RWPE1 (cell line): ENCODE measurements at regions not wholly inside any gene's neighbourhood (a gene's known extent, or its start where the extent isn't known, plus 50 kb on each side); places are given as distances from the start of the nearest gene placed in this dataset.

Source experiments
- CTCF ChIA-PET: fragments of 350-600 bp; sonication (Branson Sonifier 250); formaldehyde crosslinking; extraction: SDS; loops from one replicate; lab custom pipeline; 2021; lab: Yijun Ruan, JAX
- POLR2A ChIA-PET: fragments of 400-600 bp; formaldehyde crosslinking; extraction: SDS; loops from one replicate; lab custom pipeline; 2020; ENCODE audit warnings: antibody characterized with exemption; ENCODE audit not compliant: low non-redundant PET; lab: Yijun Ruan, JAX
- DNase-seq: peaks from one replicate; pipeline ENCODE4 v3.0.0; 2012; ENCODE audit warnings: low spot score
- H3K27ac ChIP-seq: fragments of 450-650 bp; 2 replicates; pipeline ENCODE4 v1.5.1; 2017
- TF ChIP-seq, protein P1 (sequence below): fragments of 450-650 bp; conservative IDR thresholded peaks from 2 replicates; pipeline ENCODE4 v1.5.1; 2017; ENCODE audit warnings: low read depth, mild to moderate bottlenecking

DNA sequence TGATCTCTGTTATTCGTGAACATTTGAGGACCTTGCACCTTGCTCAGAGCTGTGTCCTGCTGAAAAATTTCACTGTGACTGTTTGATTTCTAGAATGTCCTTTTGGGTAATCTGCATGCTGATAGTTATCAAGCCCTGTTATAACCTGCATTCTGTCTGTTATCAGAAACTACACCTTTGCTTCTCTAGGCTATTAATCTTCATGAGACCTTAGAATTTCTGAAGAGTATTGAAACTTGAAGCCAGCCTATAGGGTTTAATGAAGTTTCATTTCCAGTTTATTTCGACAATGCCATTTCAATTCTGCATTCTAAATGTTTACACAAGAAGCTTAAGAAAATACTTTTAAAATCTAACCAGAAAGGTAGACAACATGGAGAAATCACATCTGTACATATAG is 856.2 kb downstream of the SORCS1 start:
- ChIA-PET POLR2A (no interaction called here), CTCF (interaction anchor here (0.7 to 1.0 kb wide), 2 partner anchors 12 to 41 kb away, joined by 3 to 5 read pairs; no protein-coding TSS in a partner anchor)
- DNase-seq = no peak
- H3K27ac ChIP-seq = no peak overlapping the region
- TF ChIP-seq, protein P1, sequence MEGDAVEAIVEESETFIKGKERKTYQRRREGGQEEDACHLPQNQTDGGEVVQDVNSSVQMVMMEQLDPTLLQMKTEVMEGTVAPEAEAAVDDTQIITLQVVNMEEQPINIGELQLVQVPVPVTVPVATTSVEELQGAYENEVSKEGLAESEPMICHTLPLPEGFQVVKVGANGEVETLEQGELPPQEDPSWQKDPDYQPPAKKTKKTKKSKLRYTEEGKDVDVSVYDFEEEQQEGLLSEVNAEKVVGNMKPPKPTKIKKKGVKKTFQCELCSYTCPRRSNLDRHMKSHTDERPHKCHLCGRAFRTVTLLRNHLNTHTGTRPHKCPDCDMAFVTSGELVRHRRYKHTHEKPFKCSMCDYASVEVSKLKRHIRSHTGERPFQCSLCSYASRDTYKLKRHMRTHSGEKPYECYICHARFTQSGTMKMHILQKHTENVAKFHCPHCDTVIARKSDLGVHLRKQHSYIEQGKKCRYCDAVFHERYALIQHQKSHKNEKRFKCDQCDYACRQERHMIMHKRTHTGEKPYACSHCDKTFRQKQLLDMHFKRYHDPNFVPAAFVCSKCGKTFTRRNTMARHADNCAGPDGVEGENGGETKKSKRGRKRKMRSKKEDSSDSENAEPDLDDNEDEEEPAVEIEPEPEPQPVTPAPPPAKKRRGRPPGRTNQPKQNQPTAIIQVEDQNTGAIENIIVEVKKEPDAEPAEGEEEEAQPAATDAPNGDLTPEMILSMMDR = no peak

DNA sequence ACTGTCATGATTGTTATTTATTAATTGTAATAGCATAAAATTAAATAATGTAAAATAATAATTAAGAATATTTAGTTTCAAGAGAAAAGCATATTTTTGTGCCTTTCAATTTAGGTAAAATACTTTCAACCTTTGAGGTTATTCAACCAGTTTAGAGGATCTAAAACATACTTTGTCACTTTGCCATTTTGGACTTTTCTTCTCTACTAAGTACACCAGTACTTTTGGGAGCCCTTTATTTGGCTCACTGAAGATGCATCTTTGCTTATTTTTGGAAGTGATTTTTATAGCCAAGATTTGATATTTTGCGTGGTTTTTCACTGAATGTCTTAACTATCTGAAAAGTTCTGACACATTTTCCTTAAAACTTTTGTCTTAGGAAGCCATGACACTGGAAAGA is 860.5 kb downstream of the SORCS1 start:
- CTCF ChIA-PET = no interaction called here

GRCh38 chr10:106302961-106303360 is 861.5 kb downstream of the SORCS1 start:
- POLR2A ChIA-PET = no interaction called here
- no peak overlapping the region for H3K27ac ChIP-seq
- CTCF ChIA-PET = interaction anchor here (0.7 to 0.8 kb wide), 2 partner anchors 7 to 1156 kb away, joined by 3 to 4 read pairs; no protein-coding TSS in a partner anchor
- TF ChIP-seq, protein P1 = no peak
- no peak for DNase-seq

More for the DNA sequence above, 860.5 kb downstream of the SORCS1 start:
- no peak for DNase-seq
- TF ChIP-seq, protein P1 = no peak
- no peak overlapping the region for H3K27ac ChIP-seq
- POLR2A ChIA-PET = no interaction called here

- TF ChIP-seq, protein P1 = no peak
- no peak overlapping the region for H3K27ac ChIP-seq
- DNase-seq = no peak
- ChIA-PET CTCF (no interaction called here), POLR2A (no interaction called here)
Measured at GRCh38 chr10:106301146-106301545, 863.4 kb downstream of the SORCS1 start.

- ChIA-PET POLR2A (no interaction called here), CTCF (no interaction called here)
- TF ChIP-seq, protein P1 = no peak
- no peak for DNase-seq
- no peak overlapping the region for H3K27ac ChIP-seq
Measured at GRCh38 chr10:106296750-106297392, 867.6 kb downstream of the SORCS1 start.

DNA sequence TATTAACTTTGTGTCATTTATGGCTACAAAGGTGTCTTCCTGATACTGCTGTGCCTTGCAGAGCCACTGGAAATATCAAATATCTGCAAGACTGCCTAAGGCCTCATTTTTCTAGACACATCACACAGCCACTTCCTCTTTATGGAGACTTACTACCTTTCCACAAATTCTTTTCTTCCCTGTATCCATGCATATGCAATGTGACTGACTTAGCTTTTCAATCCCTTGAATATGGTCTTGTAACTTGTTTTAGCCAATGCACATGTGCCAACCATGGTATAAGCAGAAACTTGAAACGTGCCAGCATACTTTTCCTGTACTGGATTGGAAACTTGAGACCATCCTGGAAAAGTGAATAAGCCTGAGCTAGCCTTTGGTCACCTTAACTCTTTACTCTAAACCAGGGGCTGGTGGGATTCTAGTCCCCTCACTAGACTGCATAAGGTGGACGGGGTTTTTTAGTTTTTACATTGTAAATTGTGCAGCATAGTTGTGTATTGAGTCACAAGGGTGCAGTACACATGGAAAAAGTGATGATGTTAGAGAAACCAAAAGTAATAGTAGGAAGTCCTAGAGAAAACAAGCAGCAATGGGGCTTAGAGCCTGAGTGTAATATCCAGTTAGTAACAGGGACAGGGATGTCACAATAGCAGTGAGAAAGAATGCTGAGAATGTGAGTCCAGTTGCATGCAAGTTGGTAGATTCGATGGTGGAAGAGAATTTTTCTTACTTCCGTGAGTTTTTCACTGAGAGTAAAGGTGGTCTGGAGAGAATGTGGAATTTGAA is 879.5 kb downstream of the SORCS1 start:
- ChIA-PET CTCF (no interaction called here), POLR2A (no interaction called here)
- TF ChIP-seq, protein P1 = no peak
- no peak for DNase-seq
- no peak overlapping the region for H3K27ac ChIP-seq
